GM23338 (cell line): ENCODE measurements at regions not wholly inside any gene's neighbourhood (a gene's known extent, or its start where the extent isn't known, plus 50 kb on each side); places are given as distances from the start of the nearest gene placed in this dataset.

ENCODE experiments used
- STAT1 ChIP-seq: IDR thresholded peaks from one replicate; pipeline ENCODE4 v1.6.1; 2016; ENCODE audit warnings: antibody characterized with exemption; ENCODE audit not compliant: unreplicated experiment
- TF ChIP-seq, protein P1 (sequence below), 2 experiments: fragments of 200-600 bp in 1 of 2; sonication (generic) in 1 of 2; conservative IDR thresholded peaks; 2 replicates each; pipeline versions ENCODE4 v1.5.1 to v1.6.1; 2016 to 2017; ENCODE audit warnings: antibody characterized with exemption in 2 of 2, low read depth in 2 of 2, mild to moderate bottlenecking in 2 of 2, moderate library complexity in 1 of 2

DNA sequence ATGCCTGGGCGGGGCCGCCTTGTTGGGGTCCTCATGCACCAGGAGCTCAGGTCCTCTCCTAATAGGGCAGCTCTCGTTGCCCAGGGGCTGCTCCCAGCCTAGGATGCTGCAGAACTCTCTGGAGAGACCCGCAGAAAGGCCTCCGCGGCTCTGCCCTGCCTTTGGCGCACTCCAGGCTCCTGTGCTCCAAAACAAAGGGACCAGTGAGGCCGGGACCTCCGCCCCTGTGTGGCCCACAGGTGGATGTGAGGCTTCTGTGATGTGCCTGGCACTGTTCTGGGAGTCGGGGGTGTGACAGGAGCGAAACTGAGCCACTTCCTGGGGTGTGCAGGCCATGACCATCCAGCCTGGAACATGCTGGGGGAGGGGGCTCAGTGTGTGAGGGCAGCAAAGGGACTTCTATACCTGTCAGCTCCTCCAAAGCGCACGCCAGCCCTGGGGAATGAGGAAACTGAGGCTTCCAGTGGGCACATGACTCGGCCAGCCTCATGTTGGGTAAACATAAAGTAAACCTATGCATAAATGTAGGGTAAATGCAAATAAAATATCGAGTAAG, 153.2 kb downstream of the IRF8 start:
- TF ChIP-seq, protein P1, sequence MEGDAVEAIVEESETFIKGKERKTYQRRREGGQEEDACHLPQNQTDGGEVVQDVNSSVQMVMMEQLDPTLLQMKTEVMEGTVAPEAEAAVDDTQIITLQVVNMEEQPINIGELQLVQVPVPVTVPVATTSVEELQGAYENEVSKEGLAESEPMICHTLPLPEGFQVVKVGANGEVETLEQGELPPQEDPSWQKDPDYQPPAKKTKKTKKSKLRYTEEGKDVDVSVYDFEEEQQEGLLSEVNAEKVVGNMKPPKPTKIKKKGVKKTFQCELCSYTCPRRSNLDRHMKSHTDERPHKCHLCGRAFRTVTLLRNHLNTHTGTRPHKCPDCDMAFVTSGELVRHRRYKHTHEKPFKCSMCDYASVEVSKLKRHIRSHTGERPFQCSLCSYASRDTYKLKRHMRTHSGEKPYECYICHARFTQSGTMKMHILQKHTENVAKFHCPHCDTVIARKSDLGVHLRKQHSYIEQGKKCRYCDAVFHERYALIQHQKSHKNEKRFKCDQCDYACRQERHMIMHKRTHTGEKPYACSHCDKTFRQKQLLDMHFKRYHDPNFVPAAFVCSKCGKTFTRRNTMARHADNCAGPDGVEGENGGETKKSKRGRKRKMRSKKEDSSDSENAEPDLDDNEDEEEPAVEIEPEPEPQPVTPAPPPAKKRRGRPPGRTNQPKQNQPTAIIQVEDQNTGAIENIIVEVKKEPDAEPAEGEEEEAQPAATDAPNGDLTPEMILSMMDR (conservative IDR thresholded peaks at IDR 0.05; ENCODE audit: low read depth in 2 of 2), result no peak
- no peak for TF ChIP-seq STAT1
